GM23338 (cell line): ENCODE measurements at regions not wholly inside any gene's neighbourhood (a gene's known extent, or its start where the extent isn't known, plus 50 kb on each side); places are given as distances from the start of the nearest gene placed in this dataset.

ENCODE experiments used
- ATAC-seq: fragments of 200-7000 bp; cut with Tn5 transposase; 3 replicates; pipeline ENCODE4 v1.9.1; 2020
- DNase-seq: peaks from one replicate; pipeline ENCODE4 v3.0.0-alpha.2; 2015; ENCODE audit warnings: low spot score
- H2AFZ ChIP-seq: fragments of 200-600 bp; sonication (generic); 2 replicates; pipeline ENCODE4 v1.8.0; 2016; ENCODE audit warnings: antibody characterized with exemption, mild to moderate bottlenecking, moderate library complexity
- H3F3A ChIP-seq: fragments of 200-600 bp; sonication (generic); replicated peaks from 2 replicates; pipeline ENCODE4 v1.8.0; 2017; ENCODE audit warnings: antibody characterized with exemption, mixed run types, low read depth
- H3K27ac ChIP-seq: fragments of 200-600 bp; sonication (generic); 2 replicates; pipeline ENCODE4 v1.6.1; 2016; ENCODE audit warnings: low read depth
- H3K27me3 ChIP-seq: fragments of 200-600 bp; sonication (generic); 2 replicates; pipeline ENCODE4 v1.8.0; 2016; ENCODE audit warnings: mild to moderate bottlenecking, mixed run types, moderate library complexity; ENCODE audit not compliant: insufficient read depth
- H3K36me3 ChIP-seq: fragments of 200-600 bp; sonication (generic); 2 replicates; pipeline ENCODE4 v1.8.0; 2016; ENCODE audit warnings: mild to moderate bottlenecking; ENCODE audit not compliant: insufficient read depth
- H3K4me1 ChIP-seq: fragments of 200-600 bp; sonication (generic); 2 replicates; pipeline ENCODE4 v1.8.0; 2016; ENCODE audit warnings: mild to moderate bottlenecking, moderate library complexity; ENCODE audit not compliant: insufficient read depth
- H3K4me2 ChIP-seq: fragments of 200-600 bp; sonication (generic); 2 replicates; pipeline ENCODE4 v1.7.1; 2017; ENCODE audit warnings: mixed run types
- H3K4me3 ChIP-seq: fragments of 200-600 bp; sonication (generic); 2 replicates; pipeline ENCODE4 v1.6.1; 2016; ENCODE audit warnings: mixed run types
- H3K79me2 ChIP-seq: fragments of 200-600 bp; sonication (generic); replicated peaks from 2 replicates; pipeline ENCODE4 v1.8.0; 2017; ENCODE audit warnings: mild to moderate bottlenecking; ENCODE audit not compliant: insufficient read depth
- H3K9me2 ChIP-seq: fragments of 200-600 bp; sonication (generic); 2 replicates; pipeline ENCODE4 v1.8.0; 2017; ENCODE audit not compliant: insufficient read depth
- H4K20me1 ChIP-seq: fragments of 200-600 bp; sonication (generic); replicated peaks from 2 replicates; pipeline ENCODE4 v1.8.0; 2017; ENCODE audit warnings: mild to moderate bottlenecking; ENCODE audit not compliant: insufficient read depth
- H3K27ac Mint-ChIP-seq: 2 replicates; pipeline ENCODE4 v1.8.0; 2020; ENCODE audit warnings: inconsistent platforms, mild to moderate bottlenecking, moderate library complexity, mixed read lengths
- H3K27me3 Mint-ChIP-seq: 3 replicates; pipeline ENCODE4 v1.8.0; 2022; ENCODE audit warnings: low read depth, mild to moderate bottlenecking, moderate library complexity, mixed read lengths, inconsistent platforms; ENCODE audit not compliant: insufficient read depth, poor library complexity
- H3K36me3 Mint-ChIP-seq: 3 replicates; pipeline ENCODE4 v1.8.0; 2021; ENCODE audit warnings: low read depth, mild to moderate bottlenecking, inconsistent platforms, moderate library complexity, mixed read lengths
- H3K4me1 Mint-ChIP-seq: 3 replicates; pipeline ENCODE4 v1.8.0; 2020; ENCODE audit warnings: mild to moderate bottlenecking, inconsistent platforms, mixed read lengths
- H3K4me3 Mint-ChIP-seq: 3 replicates; pipeline ENCODE4 v1.8.0; 2021; ENCODE audit warnings: moderate library complexity, mild to moderate bottlenecking, inconsistent platforms, mixed read lengths
- H3K9me3 Mint-ChIP-seq: 3 replicates; pipeline ENCODE4 v1.8.0; 2020; ENCODE audit warnings: moderate library complexity, mild to moderate bottlenecking, inconsistent platforms, mixed read lengths
- CREB1 ChIP-seq: fragments of 250-450 bp; sonication (Bioruptor Pico); IDR thresholded peaks from 2 replicates; pipeline ENCODE4 v1.5.0; 2020; ENCODE audit warnings: low read depth, mild to moderate bottlenecking, moderate library complexity
- CTCF ChIP-seq, 2 experiments: fragments of 200-600 bp in 1 of 2; sonication (generic) in 1 of 2; conservative IDR thresholded peaks; 2 replicates each; pipeline versions ENCODE4 v1.5.1 to v1.6.1; 2016 to 2017; ENCODE audit warnings: antibody characterized with exemption in 2 of 2, low read depth in 2 of 2, mild to moderate bottlenecking in 2 of 2, moderate library complexity in 1 of 2
- EZH2 ChIP-seq: fragments of 200-600 bp; sonication (generic); IDR thresholded peaks from one replicate; pipeline ENCODE4 v1.8.0; 2017; ENCODE audit warnings: antibody characterized with exemption, mild to moderate bottlenecking, low read depth; ENCODE audit not compliant: unreplicated experiment
- JUNB ChIP-seq: IDR thresholded peaks from one replicate; pipeline ENCODE4 v1.6.1; 2016; ENCODE audit warnings: antibody characterized with exemption; ENCODE audit not compliant: unreplicated experiment
- REST ChIP-seq: IDR thresholded peaks from one replicate; pipeline ENCODE4 v1.6.1; 2018; ENCODE audit warnings: antibody characterized with exemption; ENCODE audit not compliant: unreplicated experiment
- STAT1 ChIP-seq: IDR thresholded peaks from one replicate; pipeline ENCODE4 v1.6.1; 2016; ENCODE audit warnings: antibody characterized with exemption; ENCODE audit not compliant: unreplicated experiment
- ZNF114 ChIP-seq: fragments of 250-450 bp; sonication (Bioruptor Pico); IDR thresholded peaks from 2 replicates; pipeline ENCODE4 v1.5.0; 2020; ENCODE audit warnings: mild to moderate bottlenecking, moderate library complexity
- ZNF331 ChIP-seq: fragments of 250-450 bp; sonication (Bioruptor Pico); IDR thresholded peaks from 2 replicates; pipeline ENCODE4 v1.5.0; 2020; ENCODE audit warnings: low read depth, mild to moderate bottlenecking, moderate library complexity

GRCh38 chr6:147150293-147150692 lies 53.9 kb upstream of the STXBP5 start:
- Histone ChIP-seq H3K36me3 (no peaks in the 10 kb centered on the region), H3K27ac (no peak overlapping the region), H3K9me2 (peaks cover 3% of the 10 kb centered on the region; the same call in 1 of the 2 replicates), H3K4me3 (no peak overlapping the region), H3K27me3 (no peaks in the 10 kb centered on the region), H4K20me1 (no peaks in the 10 kb centered on the region), H3K4me1 (no peaks in the 10 kb centered on the region), H3F3A (no peaks in the 10 kb centered on the region), H2AFZ (no peak overlapping the region), H3K79me2 (no peaks in the 10 kb centered on the region), H3K4me2 (no peak overlapping the region)
- Mint-ChIP-seq H3K27ac (no peak overlapping the region), H3K27me3 (no peaks in the 10 kb centered on the region), H3K9me3 (no peaks in the 10 kb centered on the region), H3K36me3 (no peaks in the 10 kb centered on the region), H3K4me1 (no peaks in the 10 kb centered on the region), H3K4me3 (no peak overlapping the region)
- DNase-seq: no peak
- TF ChIP-seq CREB1 (CRISPR knock-in tag): no peak
- TF ChIP-seq JUNB: no peak
- no peak for TF ChIP-seq STAT1
- TF ChIP-seq EZH2: no peak
- no peak for TF ChIP-seq REST
- TF ChIP-seq CTCF (conservative IDR thresholded peaks at IDR 0.05; ENCODE audit: low read depth in 2 of 2): no peak
- no peak for TF ChIP-seq ZNF331 (CRISPR knock-in tag)
- TF ChIP-seq ZNF114 (CRISPR knock-in tag): no peak
- no peak for ATAC-seq
